Stomach (tissue), 4 donors: ENCODE measurements at regions not wholly inside any gene's neighbourhood (a gene's known extent, or its start where the extent isn't known, plus 50 kb on each side); places are given as distances from the start of the nearest gene placed in this dataset.

ENCODE experiments used
- CTCF ChIP-seq, 7 experiments: fragments of 450-650 bp in 4 of 7; fragments of 200-600 bp in 3 of 7; sonication (generic) in 3 of 7; IDR thresholded peaks; one replicate each; pipeline ENCODE4 v1.5.1; 2016 to 2019; ENCODE audit warnings: antibody characterized with exemption in 7 of 7, control low read depth in 2 of 7, mild to moderate bottlenecking in 1 of 7
- POLR2A ChIP-seq, 4 donors: fragments of 450-650 bp; IDR thresholded peaks; one replicate each; pipeline ENCODE4 v1.6.1; 2016; ENCODE audit warnings: antibody characterized with exemption in 4 of 4, control low read depth in 2 of 4, mild to moderate bottlenecking in 1 of 4, moderate library complexity in 1 of 4

- no peak for TF ChIP-seq CTCF (IDR thresholded peaks at IDR 0.05)
- TF ChIP-seq POLR2A (IDR thresholded peaks at IDR 0.05) = no peak
Observed at GRCh38 chr1:57894315-57894714, 470.5 kb upstream of the DAB1 start.
